Activated naive CD8-positive, alpha-beta T cell treated with anti-CD3 and anti-CD28 coated beads, Interleukin-2, amount 50 U/mL, for 24 hours (primary cell): ENCODE measurements at regions not wholly inside any gene's neighbourhood (a gene's known extent, or its start where the extent isn't known, plus 50 kb on each side); places are given as distances from the start of the nearest gene placed in this dataset.
A peak's percentile ranks its signal among the peaks of the same experiment; 100 is the strongest.

Experiments
- ATAC-seq: fragments of 150-1000 bp; cut with Tn5 transposase; one replicate; pipeline ENCODE4 v1.10.0; 2021
- DNase-seq: peaks from one replicate; pipeline ENCODE4 v3.0.0; 2021
- H3K27ac Mint-ChIP-seq: one replicate; pipeline ENCODE4 v1.8.0; 2021; ENCODE audit warnings: mild to moderate bottlenecking, mixed read lengths
- H3K27me3 Mint-ChIP-seq: one replicate; pipeline ENCODE4 v1.8.0; 2021; ENCODE audit warnings: mixed read lengths
- H3K36me3 Mint-ChIP-seq: one replicate; pipeline ENCODE4 v1.8.0; 2021; ENCODE audit warnings: low read depth, mixed read lengths
- H3K4me1 Mint-ChIP-seq: one replicate; pipeline ENCODE4 v1.8.0; 2021; ENCODE audit warnings: mixed read lengths
- H3K4me3 Mint-ChIP-seq: one replicate; pipeline ENCODE4 v1.8.0; 2021; ENCODE audit warnings: mild to moderate bottlenecking, moderate library complexity, mixed read lengths
- H3K9me3 Mint-ChIP-seq: one replicate; pipeline ENCODE4 v1.8.0; 2021; ENCODE audit warnings: mixed read lengths

- peak; percentile 64 for DNase-seq
- Mint-ChIP-seq H3K27ac (no peak overlapping the region), H3K4me3 (no peak overlapping the region), H3K36me3 (no peaks in the 10 kb centered on the region), H3K9me3 (no peaks in the 10 kb centered on the region), H3K27me3 (no peaks in the 10 kb centered on the region), H3K4me1 (no peaks in the 10 kb centered on the region)
- peak; percentile 73 for ATAC-seq
Observed at GRCh38 chr10:83871187-83872081, 267.9 kb upstream of the GHITM start.

- Mint-ChIP-seq H3K9me3 (no peaks in the 10 kb centered on the region), H3K36me3 (no peaks in the 10 kb centered on the region), H3K27me3 (no peaks in the 10 kb centered on the region), H3K4me3 (no peak overlapping the region), H3K27ac (no peak overlapping the region), H3K4me1 (no peaks in the 10 kb centered on the region)
- ATAC-seq (no peak), DNase-seq (no peak)
Observed at GRCh38 chr10:83880252-83880791, 259.0 kb upstream of the GHITM start.

- Mint-ChIP-seq H3K9me3 (no peaks in the 10 kb centered on the region), H3K4me1 (no peaks in the 10 kb centered on the region), H3K36me3 (no peaks in the 10 kb centered on the region), H3K27me3 (no peaks in the 10 kb centered on the region), H3K4me3 (no peak overlapping the region), H3K27ac (no peak overlapping the region)
- DNase-seq, result no peak
- ATAC-seq, result no peak
Observed at GRCh38 chr10:83881661-83882060, 257.6 kb upstream of the GHITM start.

GRCh38 chr10:83886871-83887270 lies 252.4 kb upstream of the GHITM start:
- Mint-ChIP-seq H3K9me3 (no peaks in the 10 kb centered on the region), H3K4me1 (no peaks in the 10 kb centered on the region), H3K27ac (no peak overlapping the region), H3K36me3 (no peaks in the 10 kb centered on the region), H3K4me3 (no peak overlapping the region), H3K27me3 (no peaks in the 10 kb centered on the region)
- DNase-seq (no peak), ATAC-seq (no peak)

GRCh38 chr10:83892737-83893136 lies 246.6 kb upstream of the GHITM start:
- Mint-ChIP-seq H3K9me3 (no peaks in the 10 kb centered on the region), H3K4me3 (no peak overlapping the region), H3K27ac (no peak overlapping the region), H3K27me3 (peaks cover 7% of the 10 kb centered on the region), H3K36me3 (no peaks in the 10 kb centered on the region), H3K4me1 (no peaks in the 10 kb centered on the region)
- DNase-seq (no peak), ATAC-seq (no peak)

- no peaks in the 10 kb centered on the region for H3K36me3 Mint-ChIP-seq
- H3K4me1 Mint-ChIP-seq, result no peaks in the 10 kb centered on the region
- no peak overlapping the region for H3K27ac Mint-ChIP-seq
- no peaks in the 10 kb centered on the region for H3K9me3 Mint-ChIP-seq
- peaks cover 7% of the 10 kb centered on the region for H3K27me3 Mint-ChIP-seq
- DNase-seq (no peak), ATAC-seq (no peak)
- no peak overlapping the region for H3K4me3 Mint-ChIP-seq
Observed at GRCh38 chr10:83896219-83896618, 243.1 kb upstream of the GHITM start.

- no peaks in the 10 kb centered on the region for H3K9me3 Mint-ChIP-seq
- H3K36me3 Mint-ChIP-seq, result no peaks in the 10 kb centered on the region
- peaks cover 4% of the 10 kb centered on the region for H3K27me3 Mint-ChIP-seq
- no peak overlapping the region for H3K27ac Mint-ChIP-seq
- ATAC-seq, result no peak
- DNase-seq, result no peak
- no peak overlapping the region for H3K4me3 Mint-ChIP-seq
- H3K4me1 Mint-ChIP-seq, result no peaks in the 10 kb centered on the region
Observed at GRCh38 chr10:83897626-83898025, 241.7 kb upstream of the GHITM start.

GRCh38 chr10:83908506-83908905 lies 230.8 kb upstream of the GHITM start:
- Mint-ChIP-seq H3K9me3 (no peaks in the 10 kb centered on the region), H3K27ac (no peak overlapping the region), H3K36me3 (no peaks in the 10 kb centered on the region), H3K4me1 (no peaks in the 10 kb centered on the region), H3K27me3 (peaks cover 2% of the 10 kb centered on the region), H3K4me3 (no peak overlapping the region)
- ATAC-seq (no peak), DNase-seq (no peak)

- H3K27ac Mint-ChIP-seq, result no peak overlapping the region
- no peaks in the 10 kb centered on the region for H3K36me3 Mint-ChIP-seq
- DNase-seq, result no peak
- no peaks in the 10 kb centered on the region for H3K9me3 Mint-ChIP-seq
- no peak for ATAC-seq
- peaks cover 2% of the 10 kb centered on the region for H3K27me3 Mint-ChIP-seq
- H3K4me3 Mint-ChIP-seq, result no peak overlapping the region
- H3K4me1 Mint-ChIP-seq, result no peaks in the 10 kb centered on the region
Observed at GRCh38 chr10:83909001-83909400, 230.3 kb upstream of the GHITM start.

- Mint-ChIP-seq H3K27me3 (peaks cover 2% of the 10 kb centered on the region), H3K9me3 (no peaks in the 10 kb centered on the region), H3K4me1 (no peaks in the 10 kb centered on the region), H3K36me3 (no peaks in the 10 kb centered on the region), H3K27ac (no peak overlapping the region), H3K4me3 (no peak overlapping the region)
- DNase-seq (no peak), ATAC-seq (no peak)
Observed at GRCh38 chr10:83915801-83916200, 223.5 kb upstream of the GHITM start.

- no peaks in the 10 kb centered on the region for H3K4me1 Mint-ChIP-seq
- peaks cover 4% of the 10 kb centered on the region for H3K27me3 Mint-ChIP-seq
- ATAC-seq, result peak; percentile 46
- H3K36me3 Mint-ChIP-seq, result no peaks in the 10 kb centered on the region
- DNase-seq, result peak; percentile 11
- H3K27ac Mint-ChIP-seq, result no peak overlapping the region
- H3K4me3 Mint-ChIP-seq, result no peak overlapping the region
- no peaks in the 10 kb centered on the region for H3K9me3 Mint-ChIP-seq
Observed at GRCh38 chr10:83917537-83918506, 221.5 kb upstream of the GHITM start.

GRCh38 chr10:83919187-83919586 lies 220.1 kb upstream of the GHITM start:
- H3K4me1 Mint-ChIP-seq, result no peaks in the 10 kb centered on the region
- H3K9me3 Mint-ChIP-seq, result no peaks in the 10 kb centered on the region
- no peak for ATAC-seq
- DNase-seq, result no peak
- H3K4me3 Mint-ChIP-seq, result no peak overlapping the region
- peaks cover 4% of the 10 kb centered on the region for H3K27me3 Mint-ChIP-seq
- H3K36me3 Mint-ChIP-seq, result no peaks in the 10 kb centered on the region
- H3K27ac Mint-ChIP-seq, result no peak overlapping the region

- Mint-ChIP-seq H3K9me3 (no peaks in the 10 kb centered on the region), H3K36me3 (no peaks in the 10 kb centered on the region), H3K4me3 (no peak overlapping the region), H3K27me3 (peaks cover 11% of the 10 kb centered on the region), H3K27ac (no peak overlapping the region), H3K4me1 (no peaks in the 10 kb centered on the region)
- no peak for ATAC-seq
- DNase-seq, result no peak
Observed at GRCh38 chr10:83921984-83922860, 217.1 kb upstream of the GHITM start.

- no peaks in the 10 kb centered on the region for H3K36me3 Mint-ChIP-seq
- H3K27ac Mint-ChIP-seq, result no peak overlapping the region
- ATAC-seq, result no peak
- peaks cover 9% of the 10 kb centered on the region for H3K27me3 Mint-ChIP-seq
- no peak for DNase-seq
- no peak overlapping the region for H3K4me3 Mint-ChIP-seq
- H3K9me3 Mint-ChIP-seq, result no peaks in the 10 kb centered on the region
- no peaks in the 10 kb centered on the region for H3K4me1 Mint-ChIP-seq
Observed at GRCh38 chr10:83925133-83925532, 214.2 kb upstream of the GHITM start.
